B cell (primary cell): ENCODE measurements at regions not wholly inside any gene's neighbourhood (a gene's known extent, or its start where the extent isn't known, plus 50 kb on each side); places are given as distances from the start of the nearest gene placed in this dataset.

Source experiments
- ATAC-seq: fragments of 200-7000 bp; cut with Tn5 transposase; one replicate; pipeline ENCODE4 v1.10.0; 2021; ENCODE audit warnings: low read depth, mild to moderate bottlenecking, moderate number of reproducible peaks, moderate library complexity
- CTCF ChIA-PET: fragments of 350-600 bp; sonication (Branson Sonifier 250); formaldehyde crosslinking; loops from one replicate; lab custom pipeline; 2021; ENCODE audit warnings: antibody characterized with exemption, inconsistent platforms; lab: Charles Lee
- POLR2A ChIA-PET: fragments of 350-600 bp; sonication (Branson Sonifier 250); formaldehyde crosslinking; loops from one replicate; lab custom pipeline; 2021; ENCODE audit warnings: antibody characterized with exemption; lab: Charles Lee
- DNase-seq: peaks from one replicate; pipeline ENCODE4 v3.0.0; 2013
- H2AFZ ChIP-seq: 2 replicates; pipeline ENCODE4 v1.6.1; 2012; ENCODE audit warnings: mild to moderate bottlenecking, low read depth, low read length; ENCODE audit not compliant: insufficient read depth, poor library complexity, severe bottlenecking
- H3K27ac ChIP-seq, 2 donors: 1 replicate in 1 of 2; 2 replicates in 1 of 2; pipeline ENCODE4 v1.5.1; 2012 to 2013; ENCODE audit warnings: low read length in 2 of 2, mild to moderate bottlenecking in 2 of 2, moderate library complexity in 1 of 2
- H3K27me3 ChIP-seq, 4 experiments: fragments of 200-600 bp in 1 of 4; sonication (generic) in 1 of 4; replicated peaks in 1 of 4; 1 replicate in 2 of 4; 2 replicates in 2 of 4; pipeline versions ENCODE4 v1.6.1 to v1.7.0; 2013 to 2016; ENCODE audit warnings: low read length in 3 of 4, mild to moderate bottlenecking in 2 of 4, mixed read lengths in 1 of 4, moderate library complexity in 1 of 4; ENCODE audit not compliant: insufficient read depth in 4 of 4, control insufficient read depth in 3 of 4; ENCODE audit errors: control extremely low read depth in 1 of 4
- H3K36me3 ChIP-seq, 2 experiments: replicated peaks in 1 of 2; 1 replicate in 1 of 2; 2 replicates in 1 of 2; pipeline versions ENCODE4 v1.6.1 to v1.7.1; 2013; ENCODE audit warnings: low read length in 1 of 2; ENCODE audit not compliant: insufficient read depth in 2 of 2, control insufficient read depth in 1 of 2; ENCODE audit errors: control extremely low read depth in 1 of 2, extremely low read depth in 1 of 2
- H3K4me1 ChIP-seq, 2 donors: fragments of 200-600 bp in 1 of 2; sonication (generic) in 1 of 2; 1 replicate in 1 of 2; 2 replicates in 1 of 2; pipeline versions ENCODE4 v1.5.1 to v1.6.1; 2013 to 2017; ENCODE audit warnings: low read length in 2 of 2; ENCODE audit not compliant: control insufficient read depth in 2 of 2, insufficient read depth in 2 of 2
- H3K4me2 ChIP-seq: replicated peaks from 2 replicates; pipeline ENCODE3; 2012; ENCODE audit warnings: mild to moderate bottlenecking, low read depth, low read length; ENCODE audit not compliant: poor library complexity, severe bottlenecking
- H3K4me3 ChIP-seq, 5 experiments: fragments of 200-600 bp in 1 of 5; sonication (generic) in 1 of 5; 1 replicate in 3 of 5; 2 replicates in 2 of 5; pipeline versions ENCODE4 v1.5.1 to v1.7.0; 2011 to 2016; ENCODE audit warnings: low read length in 4 of 5, mild to moderate bottlenecking in 4 of 5, low read depth in 2 of 5, control low read depth in 1 of 5, moderate library complexity in 1 of 5; ENCODE audit not compliant: insufficient read depth in 1 of 5; ENCODE audit errors: control extremely low read depth in 1 of 5, extremely low read depth in 1 of 5
- H3K79me2 ChIP-seq: fragments of 200-600 bp; sonication (generic); one replicate; pipeline ENCODE4 v1.6.0; 2016; ENCODE audit warnings: low read length; ENCODE audit not compliant: control insufficient read depth, insufficient read depth
- H3K9ac ChIP-seq: fragments of 200-600 bp; sonication (generic); 2 replicates; pipeline ENCODE4 v1.6.1; 2017; ENCODE audit warnings: mild to moderate bottlenecking, low read length, moderate library complexity
- H3K9me3 ChIP-seq, 3 donors: one replicate each; pipeline versions ENCODE4 v1.6.1 to v1.7.1; 2013; ENCODE audit warnings: low read length in 2 of 3; ENCODE audit not compliant: control insufficient read depth in 2 of 3, insufficient read depth in 1 of 3; ENCODE audit errors: control extremely low read depth in 1 of 3
- H4K20me1 ChIP-seq: 2 replicates; pipeline ENCODE4 v1.6.0; 2012; ENCODE audit warnings: mild to moderate bottlenecking, low read length; ENCODE audit not compliant: insufficient read depth, control insufficient read depth, poor library complexity, severe bottlenecking
- H3K27ac Mint-ChIP-seq: one replicate; pipeline ENCODE4 v1.8.0; 2021; ENCODE audit warnings: mixed read lengths
- H3K27me3 Mint-ChIP-seq: one replicate; pipeline ENCODE4 v1.8.0; 2021; ENCODE audit warnings: mixed read lengths
- H3K4me1 Mint-ChIP-seq: one replicate; pipeline ENCODE4 v1.8.0; 2021; ENCODE audit warnings: mixed read lengths
- H3K4me3 Mint-ChIP-seq: one replicate; pipeline ENCODE4 v1.8.0; 2021; ENCODE audit warnings: mixed read lengths
- H3K9me3 Mint-ChIP-seq: one replicate; pipeline ENCODE4 v1.8.0; 2022; ENCODE audit warnings: mixed read lengths; ENCODE audit not compliant: insufficient read depth
- EZH2 ChIP-seq: IDR thresholded peaks from 2 replicates; pipeline ENCODE4 v1.6.1; 2012; ENCODE audit warnings: borderline replicate concordance, low read depth, mild to moderate bottlenecking, moderate library complexity, low read length; ENCODE audit not compliant: insufficient read depth, poor library complexity, severe bottlenecking
- WGBS: methylation state at CpG from one replicate; pipeline ENCODE4 v1.1.5; 2013; ENCODE audit warnings: missing lambda C conversion rate; ENCODE audit not compliant: insufficient coverage; 5-methylcytosine and 5-hydroxymethylcytosine counted together
- intact Hi-C: fragments of 100-400 bp; cut with micrococcal nuclease; formaldehyde crosslinking; loops from one replicate; pipeline ENCODE4 v1.10.0; 2022
- TF ChIP-seq, protein P1 (sequence below): fragments of 200-600 bp; IDR thresholded peaks from one replicate; pipeline ENCODE4 v1.8.0; 2022; ENCODE audit warnings: antibody characterized with exemption, mild to moderate bottlenecking

DNA sequence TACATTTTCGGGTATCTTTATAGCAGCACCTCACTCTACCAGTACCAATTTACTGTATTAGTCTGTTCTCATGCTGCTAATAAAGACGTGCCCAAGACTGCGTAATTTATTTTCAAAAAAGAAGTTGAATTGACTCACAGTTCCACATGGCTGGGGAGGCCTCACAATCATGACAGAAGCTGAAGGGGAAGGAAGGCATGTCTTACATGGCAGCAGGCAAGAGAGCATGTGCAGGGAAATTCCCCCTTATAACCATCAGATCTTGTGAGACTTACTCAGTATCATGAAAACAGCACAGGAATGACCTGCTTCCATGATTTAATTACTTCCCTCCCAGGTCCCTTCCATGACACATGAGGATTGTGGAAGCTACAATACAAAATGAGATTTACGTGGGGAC is 602.6 kb upstream of the DAB2 start:
- CTCF ChIA-PET: interaction anchor here (2.0 kb wide), 1 partner anchor 657 kb away, joined by 6 read pairs; no protein-coding TSS in a partner anchor

DNA sequence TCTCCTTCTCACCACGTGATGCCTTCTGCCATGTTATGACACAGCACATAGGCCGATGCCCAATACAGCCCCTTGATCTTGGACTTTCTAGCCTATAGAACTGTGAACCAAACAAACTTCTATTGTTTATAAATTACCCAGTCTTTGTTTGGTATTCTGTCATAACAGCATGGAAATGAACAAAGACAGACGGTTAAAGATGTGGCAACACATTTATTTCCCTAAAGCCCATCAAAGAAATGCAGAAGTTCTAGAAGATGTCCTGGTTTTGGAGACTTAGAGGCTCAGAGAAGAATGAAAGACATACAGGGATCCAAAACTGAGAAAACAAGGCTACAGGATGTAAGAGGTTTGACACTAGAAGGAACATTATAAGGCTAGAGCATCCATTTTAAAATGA is 600.8 kb upstream of the DAB2 start:
- Histone ChIP-seq H3K9me3 (peaks cover 3 to 4% (median 3%) of the 10 kb centered on the region in 3 donors), H3K36me3 (no peaks in the 10 kb centered on the region), H3K9ac (no peak overlapping the region), H4K20me1 (no peaks in the 10 kb centered on the region), H3K4me3 (no peak overlapping the region), H3K27me3 (no peaks in the 10 kb centered on the region), H3K79me2 (no peaks in the 10 kb centered on the region), H3K27ac (no peak overlapping the region), H3K4me1 (peaks cover 5 to 6% of the 10 kb centered on the region in 2 donors), H3K4me2 (no peak overlapping the region), H2AFZ (no peak overlapping the region)
- intact Hi-C loops: loop anchor here (10.0 kb wide), 1 partner anchor 569 kb away; no protein-coding TSS in a partner anchor
- H3K27me3 Mint-ChIP-seq: no peaks in the 10 kb centered on the region
- ATAC-seq (no peak), DNase-seq (no peak)
- TF ChIP-seq EZH2: no peak
- H3K4me3 Mint-ChIP-seq: no peak overlapping the region
- peaks cover 31% of the 10 kb centered on the region for H3K4me1 Mint-ChIP-seq
- ChIA-PET CTCF (no interaction called here), POLR2A (no interaction called here)
- WGBS: no CpG with 5 or more reads among the region's 3 CpGs
- H3K9me3 Mint-ChIP-seq: peaks cover 6% of the 10 kb centered on the region
- no peak overlapping the region for H3K27ac Mint-ChIP-seq

More for the DNA sequence above, 602.6 kb upstream of the DAB2 start:
- Histone ChIP-seq H3K79me2 (no peaks in the 10 kb centered on the region), H3K27ac (peak overlapping the region in 1 of 2 donors; percentile 36), H4K20me1 (no peaks in the 10 kb centered on the region), H2AFZ (no peak overlapping the region), H3K4me1 (peaks cover 4 to 5% of the 10 kb centered on the region in 2 donors), H3K4me2 (no peak overlapping the region), H3K9ac (no peak overlapping the region), H3K9me3 (peaks cover 3 to 4% (median 3%) of the 10 kb centered on the region in 3 donors), H3K4me3 (no peak overlapping the region), H3K27me3 (no peaks in the 10 kb centered on the region), H3K36me3 (no peaks in the 10 kb centered on the region)
- Mint-ChIP-seq H3K4me3 (no peak overlapping the region), H3K27me3 (no peaks in the 10 kb centered on the region), H3K9me3 (peaks cover 6% of the 10 kb centered on the region), H3K27ac (peak overlapping the region; percentile 29), H3K4me1 (peaks cover 24% of the 10 kb centered on the region)
- peak; percentile 62 for ATAC-seq
- TF ChIP-seq, protein P1, sequence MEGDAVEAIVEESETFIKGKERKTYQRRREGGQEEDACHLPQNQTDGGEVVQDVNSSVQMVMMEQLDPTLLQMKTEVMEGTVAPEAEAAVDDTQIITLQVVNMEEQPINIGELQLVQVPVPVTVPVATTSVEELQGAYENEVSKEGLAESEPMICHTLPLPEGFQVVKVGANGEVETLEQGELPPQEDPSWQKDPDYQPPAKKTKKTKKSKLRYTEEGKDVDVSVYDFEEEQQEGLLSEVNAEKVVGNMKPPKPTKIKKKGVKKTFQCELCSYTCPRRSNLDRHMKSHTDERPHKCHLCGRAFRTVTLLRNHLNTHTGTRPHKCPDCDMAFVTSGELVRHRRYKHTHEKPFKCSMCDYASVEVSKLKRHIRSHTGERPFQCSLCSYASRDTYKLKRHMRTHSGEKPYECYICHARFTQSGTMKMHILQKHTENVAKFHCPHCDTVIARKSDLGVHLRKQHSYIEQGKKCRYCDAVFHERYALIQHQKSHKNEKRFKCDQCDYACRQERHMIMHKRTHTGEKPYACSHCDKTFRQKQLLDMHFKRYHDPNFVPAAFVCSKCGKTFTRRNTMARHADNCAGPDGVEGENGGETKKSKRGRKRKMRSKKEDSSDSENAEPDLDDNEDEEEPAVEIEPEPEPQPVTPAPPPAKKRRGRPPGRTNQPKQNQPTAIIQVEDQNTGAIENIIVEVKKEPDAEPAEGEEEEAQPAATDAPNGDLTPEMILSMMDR: no peak
- TF ChIP-seq EZH2: no peak
- DNase-seq: peak; percentile 49
- 100% methylated on average over 1 of the region's 4 CpGs for WGBS
- POLR2A ChIA-PET: no interaction called here
- intact Hi-C loops: loop anchor here (10.0 kb wide), 1 partner anchor 567 kb away; no protein-coding TSS in a partner anchor
